ENCODE measurements at regions not wholly inside any gene's neighbourhood (a gene's known extent, or its start where the extent isn't known, plus 50 kb on each side); places are given as distances from the start of the nearest gene placed in this dataset.

DNA sequence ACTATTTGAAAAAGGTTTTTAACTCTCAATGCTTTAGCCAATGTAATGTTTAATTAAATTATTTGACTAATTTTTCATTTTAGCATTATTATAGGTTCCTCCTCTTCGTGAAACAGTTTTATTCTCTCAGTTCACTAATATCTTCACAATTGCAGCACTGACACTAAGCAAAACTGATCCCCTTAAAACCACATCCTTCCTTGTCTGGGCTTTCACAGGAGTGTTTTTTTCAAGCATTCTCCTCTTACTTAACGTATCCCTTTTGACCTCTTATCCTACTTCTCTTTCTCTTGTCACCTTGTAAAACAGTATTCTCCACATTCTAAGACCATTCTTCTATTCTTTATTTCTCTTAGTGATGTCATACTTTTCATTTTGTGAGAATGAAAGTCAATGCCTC, 112.8 kb downstream of the DSC3 start:
- TF ChIP-seq EZH2 (IDR thresholded peaks at IDR 0.05; ENCODE audit: borderline replicate concordance, control insufficient read depth, low read depth, low read length) (no peak), ASH2L (IDR thresholded peaks at IDR 0.05; ENCODE audit: borderline replicate concordance, low read depth) (no peak)
